ENCODE measurements at regions not wholly inside any gene's neighbourhood (a gene's known extent, or its start where the extent isn't known, plus 50 kb on each side); places are given as distances from the start of the nearest gene placed in this dataset.

GRCh38 chr12:114895081-114895480 lies 211.1 kb upstream of the TBX3 start:
- Mint-ChIP-seq H3K27me3 (peaks cover 0 to 8% (median 0%) of the 10 kb centered on the region in 3 donors), H3K27ac (no peak overlapping the region), H3K4me1 (no peaks in the 10 kb centered on the region)

DNA sequence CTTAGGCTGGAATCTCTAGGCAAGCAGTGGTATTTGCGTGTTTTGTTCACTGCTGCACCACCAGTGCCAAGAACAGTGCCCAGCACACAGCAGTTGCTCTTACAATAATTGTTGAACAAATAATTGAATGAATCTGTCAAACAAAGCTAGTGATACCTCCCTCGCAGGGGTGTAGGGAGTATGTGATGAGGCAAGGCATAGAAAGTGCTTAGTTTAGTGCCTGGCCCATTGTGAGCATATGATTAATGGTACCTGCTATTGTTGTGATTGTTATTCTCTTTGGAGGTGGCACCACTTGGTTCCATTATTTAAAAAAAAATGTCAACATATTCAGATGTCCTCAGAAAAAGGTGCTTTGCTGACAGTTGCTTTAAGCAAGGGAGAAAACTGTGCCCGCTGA lies 210.1 kb upstream of the TBX3 start:
- H3K9me3 Mint-ChIP-seq = peaks cover 0 to 7% (median 5%) of the 10 kb centered on the region in 7 donors
- DNase-seq (no peak), ATAC-seq (ENCODE audit: low read depth in 2 of 2) (no peak)
- H3K27me3 Mint-ChIP-seq = peaks cover 0 to 8% (median 0%) of the 10 kb centered on the region in 3 donors
- H3K36me3 Mint-ChIP-seq = no peaks in the 10 kb centered on the region
- H3K27ac Mint-ChIP-seq = no peak overlapping the region
- H3K4me3 Mint-ChIP-seq = peak overlapping the region in 1 of 8 donors; percentile 30
- H3K4me1 Mint-ChIP-seq = no peaks in the 10 kb centered on the region

More at GRCh38 chr12:114895081-114895480, 211.1 kb upstream of the TBX3 start:
- H3K4me3 Mint-ChIP-seq = no peak overlapping the region
- H3K36me3 Mint-ChIP-seq = no peaks in the 10 kb centered on the region
- ATAC-seq (ENCODE audit: low read depth in 2 of 2) = no peak
- peaks cover 0 to 10% (median 7%) of the 10 kb centered on the region in 7 donors for H3K9me3 Mint-ChIP-seq
- DNase-seq = no peak

GRCh38 chr12:114888928-114889584 lies 205.1 kb upstream of the TBX3 start:
- Mint-ChIP-seq H3K27ac (no peak overlapping the region), H3K36me3 (no peaks in the 10 kb centered on the region), H3K9me3 (peaks cover 0 to 7% (median 2%) of the 10 kb centered on the region in 7 donors), H3K27me3 (peaks cover 0 to 3% (median 0%) of the 10 kb centered on the region in 3 donors), H3K4me3 (no peak overlapping the region), H3K4me1 (no peaks in the 10 kb centered on the region)
- no peak for ATAC-seq (ENCODE audit: low read depth in 2 of 2)
- no peak for DNase-seq

- no peak for ATAC-seq (ENCODE audit: low read depth in 2 of 2)
- Mint-ChIP-seq H3K9me3 (peaks cover 0 to 7% (median 2%) of the 10 kb centered on the region in 7 donors), H3K27ac (no peak overlapping the region), H3K27me3 (peaks cover 0 to 3% (median 0%) of the 10 kb centered on the region in 3 donors), H3K4me1 (no peaks in the 10 kb centered on the region), H3K4me3 (no peak overlapping the region), H3K36me3 (no peaks in the 10 kb centered on the region)
- no peak for DNase-seq
Observed at GRCh38 chr12:114888448-114888847, 204.5 kb upstream of the TBX3 start.

DNA sequence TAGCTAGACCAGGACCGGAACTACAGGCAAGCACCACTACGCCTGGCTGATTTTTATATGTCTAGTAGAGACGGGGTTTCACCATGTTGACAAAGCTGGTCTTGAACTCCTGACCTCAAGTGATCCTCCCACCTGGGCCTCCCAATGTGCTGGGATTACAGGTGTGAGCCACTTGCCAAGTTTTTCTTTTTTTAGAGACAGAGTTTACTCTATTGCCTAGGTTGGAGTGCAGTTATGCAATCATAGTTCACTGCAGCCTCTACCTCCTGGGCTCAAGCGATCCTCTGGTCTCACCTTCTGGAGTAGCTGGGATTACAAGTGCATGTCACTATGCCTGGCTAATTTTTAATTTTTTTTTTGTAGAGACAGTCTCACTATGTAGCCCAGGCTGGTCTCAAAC lies 201.5 kb upstream of the TBX3 start:
- Mint-ChIP-seq H3K27me3 (no peaks in the 10 kb centered on the region), H3K4me1 (no peaks in the 10 kb centered on the region), H3K9me3 (peaks cover 0 to 3% (median 0%) of the 10 kb centered on the region in 7 donors), H3K27ac (no peak overlapping the region), H3K36me3 (no peaks in the 10 kb centered on the region), H3K4me3 (no peak overlapping the region)
- ATAC-seq (ENCODE audit: low read depth in 2 of 2) (no peak), DNase-seq (no peak)

DNA sequence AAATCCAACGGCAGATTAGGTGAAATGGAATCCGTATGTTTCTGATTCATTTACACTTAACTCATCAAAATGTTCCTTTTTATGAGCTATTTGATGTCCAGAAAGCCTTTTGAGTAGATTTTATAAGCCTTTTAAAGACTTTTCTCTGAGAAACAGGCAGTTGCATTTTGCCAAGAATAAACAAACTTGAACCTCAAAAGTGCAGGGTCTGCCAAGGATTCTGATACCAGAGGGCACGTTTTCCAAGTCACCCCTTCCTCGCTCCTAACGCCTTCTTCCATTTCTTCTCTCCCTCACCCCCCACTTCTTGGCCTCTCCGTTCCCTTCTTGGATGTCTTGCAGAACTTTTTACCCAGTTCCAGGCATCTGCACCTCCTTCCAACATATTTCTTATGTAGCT lies 200.6 kb upstream of the TBX3 start:
- no peak overlapping the region for H3K4me3 Mint-ChIP-seq
- H3K27ac Mint-ChIP-seq = peak overlapping the region in 1 of 6 donors; percentile 7
- H3K4me1 Mint-ChIP-seq = no peaks in the 10 kb centered on the region
- ATAC-seq (ENCODE audit: low read depth in 2 of 2) (no peak), DNase-seq (no peak)
- peaks cover 0 to 3% (median 0%) of the 10 kb centered on the region in 7 donors for H3K9me3 Mint-ChIP-seq
- H3K36me3 Mint-ChIP-seq = no peaks in the 10 kb centered on the region
- H3K27me3 Mint-ChIP-seq = no peaks in the 10 kb centered on the region

DNA sequence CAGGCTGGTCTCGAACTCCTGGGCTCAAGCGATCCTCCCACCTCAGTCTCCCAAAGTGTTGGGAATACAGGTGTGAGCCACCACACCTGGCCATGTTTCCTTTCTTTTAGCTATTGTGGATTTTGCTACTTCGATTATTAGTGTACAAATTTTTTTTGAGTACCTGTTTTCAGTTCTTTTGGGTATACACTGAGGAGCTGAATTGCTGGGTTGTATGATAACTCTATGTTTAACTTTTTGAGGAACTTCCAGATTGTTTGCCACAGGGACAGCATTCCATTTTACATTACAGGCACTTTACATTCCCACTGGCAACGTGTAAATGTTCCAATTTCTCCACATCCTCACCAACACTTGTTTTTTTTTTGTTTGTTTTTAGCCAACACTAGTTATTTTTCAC lies 198.1 kb upstream of the TBX3 start:
- H3K27me3 Mint-ChIP-seq = no peaks in the 10 kb centered on the region
- ATAC-seq (ENCODE audit: low read depth in 2 of 2) (no peak), DNase-seq (no peak)
- no peak overlapping the region for H3K27ac Mint-ChIP-seq
- no peaks in the 10 kb centered on the region for H3K4me1 Mint-ChIP-seq
- no peak overlapping the region for H3K4me3 Mint-ChIP-seq
- no peaks in the 10 kb centered on the region for H3K36me3 Mint-ChIP-seq
- peaks cover 0 to 7% (median 2%) of the 10 kb centered on the region in 7 donors for H3K9me3 Mint-ChIP-seq

DNA sequence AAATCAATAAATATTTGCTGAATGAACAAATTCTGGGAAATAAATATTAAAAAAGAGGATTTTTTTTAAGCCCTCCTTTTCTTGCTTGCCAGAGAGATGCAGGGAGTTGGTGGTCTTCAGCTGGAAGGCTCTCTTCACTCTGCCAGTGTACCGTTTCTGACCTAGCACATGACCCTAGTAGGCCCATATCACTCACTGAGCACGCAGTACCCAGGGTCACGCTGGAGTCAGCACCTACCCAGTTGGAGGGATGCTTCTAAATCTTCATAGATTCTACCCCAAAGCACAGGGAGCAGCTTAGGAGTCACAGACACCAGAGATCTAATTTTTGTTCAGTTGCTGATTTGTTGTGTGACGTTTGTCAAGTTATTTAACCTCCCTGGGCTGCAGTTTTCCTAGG lies 195.4 kb upstream of the TBX3 start:
- Mint-ChIP-seq H3K27ac (no peak overlapping the region), H3K9me3 (peaks cover 0 to 9% (median 1%) of the 10 kb centered on the region in 7 donors), H3K4me1 (no peaks in the 10 kb centered on the region), H3K36me3 (no peaks in the 10 kb centered on the region), H3K27me3 (no peaks in the 10 kb centered on the region), H3K4me3 (no peak overlapping the region)
- no peak for ATAC-seq (ENCODE audit: low read depth in 2 of 2)
- no peak for DNase-seq

- DNase-seq (no peak), ATAC-seq (ENCODE audit: low read depth in 2 of 2) (no peak)
- Mint-ChIP-seq H3K4me3 (no peak overlapping the region), H3K36me3 (no peaks in the 10 kb centered on the region), H3K27ac (no peak overlapping the region), H3K9me3 (peaks cover 0 to 9% (median 1%) of the 10 kb centered on the region in 7 donors), H3K4me1 (no peaks in the 10 kb centered on the region), H3K27me3 (no peaks in the 10 kb centered on the region)
Observed at GRCh38 chr12:114878781-114879180, 194.8 kb upstream of the TBX3 start.

- H3K27me3 Mint-ChIP-seq = no peaks in the 10 kb centered on the region
- no peak overlapping the region for H3K4me3 Mint-ChIP-seq
- ATAC-seq (ENCODE audit: low read depth in 2 of 2) (no peak), DNase-seq (no peak)
- H3K9me3 Mint-ChIP-seq = peaks cover 0 to 9% (median 1%) of the 10 kb centered on the region in 7 donors
- no peak overlapping the region for H3K27ac Mint-ChIP-seq
- H3K36me3 Mint-ChIP-seq = no peaks in the 10 kb centered on the region
- no peaks in the 10 kb centered on the region for H3K4me1 Mint-ChIP-seq
Observed at GRCh38 chr12:114876968-114877680, 193.1 kb upstream of the TBX3 start.

- Mint-ChIP-seq H3K4me3 (no peak overlapping the region), H3K9me3 (peaks cover 0 to 12% (median 1%) of the 10 kb centered on the region in 7 donors), H3K27me3 (no peaks in the 10 kb centered on the region), H3K36me3 (no peaks in the 10 kb centered on the region), H3K4me1 (no peaks in the 10 kb centered on the region), H3K27ac (no peak overlapping the region)
- no peak for ATAC-seq (ENCODE audit: low read depth in 2 of 2)
- no peak for DNase-seq
Observed at GRCh38 chr12:114875313-114875712, 191.3 kb upstream of the TBX3 start.

GRCh38 chr12:114873656-114874055 lies 189.7 kb upstream of the TBX3 start:
- H3K27ac Mint-ChIP-seq = no peak overlapping the region
- peaks cover 0 to 9% (median 1%) of the 10 kb centered on the region in 7 donors for H3K9me3 Mint-ChIP-seq
- H3K4me1 Mint-ChIP-seq = no peaks in the 10 kb centered on the region
- DNase-seq (no peak), ATAC-seq (ENCODE audit: low read depth in 2 of 2) (no peak)
- no peak overlapping the region for H3K4me3 Mint-ChIP-seq
- H3K27me3 Mint-ChIP-seq = no peaks in the 10 kb centered on the region
- H3K36me3 Mint-ChIP-seq = no peaks in the 10 kb centered on the region

GRCh38 chr12:114868995-114869834 lies 185.2 kb upstream of the TBX3 start:
- Mint-ChIP-seq H3K27me3 (no peaks in the 10 kb centered on the region), H3K9me3 (peaks cover 0 to 12% (median 1%) of the 10 kb centered on the region in 7 donors), H3K27ac (peak overlapping the region in 1 of 6 donors; percentile 57), H3K36me3 (no peaks in the 10 kb centered on the region), H3K4me1 (no peaks in the 10 kb centered on the region), H3K4me3 (peak overlapping the region in 1 of 8 donors; percentile 22)
- DNase-seq (no peak), ATAC-seq (ENCODE audit: low read depth in 2 of 2) (no peak)

Measured in naive B cell (primary cell).